T-helper 9 cell (primary cell): ENCODE measurements at regions not wholly inside any gene's neighbourhood (a gene's known extent, or its start where the extent isn't known, plus 50 kb on each side); places are given as distances from the start of the nearest gene placed in this dataset.

Experiments used
- DNase-seq: peaks from one replicate; pipeline ENCODE4 v3.0.0-alpha.2; 2020

GRCh38 chr1:56185493-56185892 lies 393.9 kb downstream of the PLPP3 start:
- no peak for DNase-seq

GRCh38 chr1:56183151-56183550 lies 396.2 kb downstream of the PLPP3 start:
- no peak for DNase-seq

GRCh38 chr1:56180520-56181190 lies 398.7 kb downstream of the PLPP3 start:
- DNase-seq, result no peak

GRCh38 chr1:56179543-56179942 lies 399.8 kb downstream of the PLPP3 start:
- no peak for DNase-seq

GRCh38 chr1:56175211-56175610 lies 404.2 kb downstream of the PLPP3 start:
- no peak for DNase-seq

- DNase-seq, result no peak
Measured at GRCh38 chr1:56174176-56174885, 405.0 kb downstream of the PLPP3 start.

GRCh38 chr1:56173736-56174135 lies 405.6 kb downstream of the PLPP3 start:
- no peak for DNase-seq

- no peak for DNase-seq
Measured at GRCh38 chr1:56171670-56172069, 407.7 kb downstream of the PLPP3 start.

- DNase-seq, result no peak
Measured at GRCh38 chr1:56170784-56171320, 408.5 kb downstream of the PLPP3 start.

GRCh38 chr1:56169856-56170255 lies 409.5 kb downstream of the PLPP3 start:
- DNase-seq, result no peak

GRCh38 chr1:56168176-56168575 lies 411.2 kb downstream of the PLPP3 start:
- no peak for DNase-seq

- DNase-seq, result no peak
Measured at GRCh38 chr1:56167596-56167995, 411.8 kb downstream of the PLPP3 start.

- DNase-seq, result no peak
Measured at GRCh38 chr1:56160773-56161315, 418.5 kb downstream of the PLPP3 start.

- no peak for DNase-seq
Measured at GRCh38 chr1:56156971-56157876, 422.1 kb downstream of the PLPP3 start.

- no peak for DNase-seq
Measured at GRCh38 chr1:56153276-56153675, 426.1 kb downstream of the PLPP3 start.

- no peak for DNase-seq
Measured at GRCh38 chr1:56152635-56153034, 426.7 kb downstream of the PLPP3 start.

GRCh38 chr1:56151402-56151801 lies 428.0 kb downstream of the PLPP3 start:
- DNase-seq, result no peak

GRCh38 chr1:56150441-56151215 lies 428.7 kb downstream of the PLPP3 start:
- no peak for DNase-seq

GRCh38 chr1:56149761-56150160 lies 429.6 kb downstream of the PLPP3 start:
- no peak for DNase-seq

GRCh38 chr1:56148326-56149193 lies 430.8 kb downstream of the PLPP3 start:
- no peak for DNase-seq

- DNase-seq, result no peak
Measured at GRCh38 chr1:56147459-56147858, 431.9 kb downstream of the PLPP3 start.
